WTC11 (cell line): ENCODE measurements at regions not wholly inside any gene's neighbourhood (a gene's known extent, or its start where the extent isn't known, plus 50 kb on each side); places are given as distances from the start of the nearest gene placed in this dataset.

Source experiments
- ATAC-seq: fragments of 200-7000 bp; cut with Tn5 transposase; 2 replicates; pipeline ENCODE4 v1.10.0; 2021; ENCODE audit warnings: mild to moderate bottlenecking, moderate library complexity
- CTCF ChIA-PET: fragments of 300-600 bp; sonication (Branson Sonifier 250); formaldehyde crosslinking; loops from one replicate; lab custom pipeline; 2021; ENCODE audit warnings: antibody characterized with exemption; lab: Charles Lee
- POLR2A ChIA-PET: fragments of 350-600 bp; sonication (Branson Sonifier 250); formaldehyde crosslinking; loops from one replicate; lab custom pipeline; 2021; ENCODE audit warnings: antibody characterized with exemption; lab: Charles Lee
- DNase-seq: peaks from one replicate; pipeline ENCODE4 v3.0.0; 2021; ENCODE audit warnings: low spot score
- H3K27ac Mint-ChIP-seq: 2 replicates; pipeline ENCODE4 v1.8.0; 2021; ENCODE audit warnings: mixed read lengths
- H3K27me3 Mint-ChIP-seq: 2 replicates; pipeline ENCODE4 v1.8.0; 2021; ENCODE audit warnings: low read depth, mild to moderate bottlenecking, moderate library complexity, mixed read lengths
- H3K36me3 Mint-ChIP-seq: 2 replicates; pipeline ENCODE4 v1.8.0; 2021; ENCODE audit warnings: mixed read lengths
- H3K4me1 Mint-ChIP-seq: 2 replicates; pipeline ENCODE4 v1.8.0; 2022; ENCODE audit warnings: mixed read lengths
- H3K4me3 Mint-ChIP-seq: 2 replicates; pipeline ENCODE4 v1.8.0; 2021; ENCODE audit warnings: mild to moderate bottlenecking, moderate library complexity, mixed read lengths
- H3K9me3 Mint-ChIP-seq: 2 replicates; pipeline ENCODE4 v1.8.0; 2021; ENCODE audit warnings: mixed read lengths
- ATF3 ChIP-seq: sonication (generic); formaldehyde crosslinking; conservative IDR thresholded peaks from 2 replicates; pipeline ENCODE4 v1.8.1; 2022; ENCODE audit warnings: mild to moderate bottlenecking, missing genetic modification reagents
- CTCF ChIP-seq: fragments of 200-600 bp; IDR thresholded peaks from 2 replicates; pipeline ENCODE4 v1.8.0; 2022; ENCODE audit warnings: antibody characterized with exemption
- E2F1 ChIP-seq: sonication (generic); formaldehyde crosslinking; IDR thresholded peaks from 2 replicates; pipeline ENCODE4 v1.8.0; 2022; ENCODE audit warnings: mild to moderate bottlenecking, missing genetic modification reagents
- E2F4 ChIP-seq: sonication (generic); formaldehyde crosslinking; IDR thresholded peaks from 2 replicates; pipeline ENCODE4 v1.8.1; 2022; ENCODE audit warnings: low read depth, mild to moderate bottlenecking, moderate library complexity, missing genetic modification reagents, borderline replicate concordance
- EMX1 ChIP-seq: fragments of 250-450 bp; sonication (Bioruptor Pico); IDR thresholded peaks from 2 replicates; pipeline ENCODE4 v1.8.0; 2021; ENCODE audit warnings: mild to moderate bottlenecking
- ESRRA ChIP-seq: sonication (generic); formaldehyde crosslinking; IDR thresholded peaks from 2 replicates; pipeline ENCODE4 v1.8.1; 2022; ENCODE audit warnings: mild to moderate bottlenecking, missing genetic modification reagents, borderline replicate concordance
- FOXP4 ChIP-seq: sonication (generic); formaldehyde crosslinking; IDR thresholded peaks from 2 replicates; pipeline ENCODE4 v1.8.0; 2022; ENCODE audit warnings: mild to moderate bottlenecking, missing genetic modification reagents
- GRHL2 ChIP-seq: fragments of 250-450 bp; sonication (Bioruptor Pico); IDR thresholded peaks from 2 replicates; pipeline ENCODE4 v1.8.0; 2022; ENCODE audit warnings: mild to moderate bottlenecking, moderate library complexity; ENCODE audit not compliant: insufficient replicate concordance, severe bottlenecking
- NFE2L1 ChIP-seq: sonication (generic); formaldehyde crosslinking; IDR thresholded peaks from 2 replicates; pipeline ENCODE4 v1.8.1; 2023; ENCODE audit warnings: missing genetic modification reagents
- NR1H2 ChIP-seq: sonication (generic); formaldehyde crosslinking; IDR thresholded peaks from 2 replicates; pipeline ENCODE4 v1.9.0; 2021; ENCODE audit warnings: mild to moderate bottlenecking, moderate library complexity, missing genetic modification reagents
- SMAD3 ChIP-seq: sonication (generic); formaldehyde crosslinking; IDR thresholded peaks from 2 replicates; pipeline ENCODE4 v1.8.0; 2022; ENCODE audit warnings: missing genetic modification reagents, mild to moderate bottlenecking, borderline replicate concordance
- STAT6 ChIP-seq: sonication (generic); formaldehyde crosslinking; conservative IDR thresholded peaks from 2 replicates; pipeline ENCODE4 v1.8.1; 2023; ENCODE audit warnings: mild to moderate bottlenecking, low read depth, missing genetic modification reagents, moderate library complexity
- TCF7 ChIP-seq: sonication (generic); formaldehyde crosslinking; IDR thresholded peaks from 2 replicates; pipeline ENCODE4 v1.8.0; 2022; ENCODE audit warnings: mild to moderate bottlenecking, low read depth, missing genetic modification reagents, moderate library complexity
- ZBTB21 ChIP-seq: sonication (generic); formaldehyde crosslinking; IDR thresholded peaks from 2 replicates; pipeline ENCODE4 v1.8.1; 2023; ENCODE audit warnings: mild to moderate bottlenecking, missing genetic modification reagents, borderline replicate concordance
- ZNF121 ChIP-seq: sonication (generic); formaldehyde crosslinking; IDR thresholded peaks from 2 replicates; pipeline ENCODE4 v1.8.0; 2023; ENCODE audit warnings: missing genetic modification reagents
- ZNF281 ChIP-seq: sonication (generic); formaldehyde crosslinking; IDR thresholded peaks from 2 replicates; pipeline ENCODE4 v1.8.0; 2023; ENCODE audit warnings: mild to moderate bottlenecking, missing genetic modification reagents
- ZNF423 ChIP-seq: fragments of 250-450 bp; sonication (Bioruptor Pico); IDR thresholded peaks from 2 replicates; pipeline ENCODE4 v2.1.2; 2022; ENCODE audit warnings: mild to moderate bottlenecking, moderate library complexity

GRCh38 chr10:129045599-129045998 is 421.4 kb upstream of the MGMT start:
- H3K4me1 Mint-ChIP-seq: peaks cover 7% of the 10 kb centered on the region
- no peaks in the 10 kb centered on the region; the same call in 1 of the 2 replicates for H3K27me3 Mint-ChIP-seq
- ChIA-PET CTCF (no interaction called here), POLR2A (no interaction called here)
- no peak overlapping the region for H3K27ac Mint-ChIP-seq
- H3K4me3 Mint-ChIP-seq: no peak overlapping the region
- DNase-seq: no peak
- no peak for ATAC-seq
- TF ChIP-seq E2F1 (CRISPR knock-in tag): no peak
- no peak for TF ChIP-seq STAT6 (CRISPR knock-in tag)
- no peak for TF ChIP-seq ZNF281
- TF ChIP-seq ZBTB21 (CRISPR knock-in tag): no peak
- TF ChIP-seq EMX1 (CRISPR knock-in tag): no peak
- TF ChIP-seq FOXP4 (CRISPR knock-in tag): no peak
- no peak for TF ChIP-seq ZNF121 (CRISPR knock-in tag)
- TF ChIP-seq SMAD3: no peak
- no peak for TF ChIP-seq CTCF
- no peak for TF ChIP-seq NFE2L1 (CRISPR knock-in tag)
- TF ChIP-seq NR1H2 (CRISPR knock-in tag): no peak
- no peak for TF ChIP-seq ZNF423 (CRISPR knock-in tag)
- no peak for TF ChIP-seq E2F4 (CRISPR knock-in tag)
- TF ChIP-seq GRHL2: no peak
- no peak for TF ChIP-seq ESRRA (CRISPR knock-in tag)
- TF ChIP-seq ATF3: no peak
- TF ChIP-seq TCF7 (CRISPR knock-in tag): no peak
- H3K36me3 Mint-ChIP-seq: no peaks in the 10 kb centered on the region
- no peaks in the 10 kb centered on the region for H3K9me3 Mint-ChIP-seq
